Kidney epithelial cell (primary cell): ENCODE measurements at regions not wholly inside any gene's neighbourhood (a gene's known extent, or its start where the extent isn't known, plus 50 kb on each side); places are given as distances from the start of the nearest gene placed in this dataset.
"Not testable (repeated sequence)": the region's sequence is repeated elsewhere in the genome, so short reads cannot be mapped to it uniquely, and the experiment has no call there.

Experiments used
- DNase-seq: peaks from one replicate; pipeline ENCODE4 v3.0.0-alpha.2; 2010; ENCODE audit warnings: low read depth
- H3K27me3 ChIP-seq: 2 replicates; pipeline ENCODE4 v1.6.0; 2011; ENCODE audit warnings: low read length; ENCODE audit not compliant: control insufficient read depth, insufficient read depth
- H3K36me3 ChIP-seq: 2 replicates; pipeline ENCODE4 v1.5.1; 2011; ENCODE audit warnings: low read length; ENCODE audit not compliant: control insufficient read depth, insufficient read depth
- H3K4me3 ChIP-seq: 2 replicates; pipeline ENCODE4 v1.5.1; 2011; ENCODE audit warnings: low read depth, mild to moderate bottlenecking, control low read depth, low read length
- TF ChIP-seq, protein P1 (sequence below): IDR thresholded peaks from 2 replicates; pipeline ENCODE4 v1.5.1; 2011; ENCODE audit warnings: mild to moderate bottlenecking, moderate library complexity, low read length, control low read depth, inconsistent platforms; ENCODE audit not compliant: insufficient read depth, poor library complexity, severe bottlenecking

DNA sequence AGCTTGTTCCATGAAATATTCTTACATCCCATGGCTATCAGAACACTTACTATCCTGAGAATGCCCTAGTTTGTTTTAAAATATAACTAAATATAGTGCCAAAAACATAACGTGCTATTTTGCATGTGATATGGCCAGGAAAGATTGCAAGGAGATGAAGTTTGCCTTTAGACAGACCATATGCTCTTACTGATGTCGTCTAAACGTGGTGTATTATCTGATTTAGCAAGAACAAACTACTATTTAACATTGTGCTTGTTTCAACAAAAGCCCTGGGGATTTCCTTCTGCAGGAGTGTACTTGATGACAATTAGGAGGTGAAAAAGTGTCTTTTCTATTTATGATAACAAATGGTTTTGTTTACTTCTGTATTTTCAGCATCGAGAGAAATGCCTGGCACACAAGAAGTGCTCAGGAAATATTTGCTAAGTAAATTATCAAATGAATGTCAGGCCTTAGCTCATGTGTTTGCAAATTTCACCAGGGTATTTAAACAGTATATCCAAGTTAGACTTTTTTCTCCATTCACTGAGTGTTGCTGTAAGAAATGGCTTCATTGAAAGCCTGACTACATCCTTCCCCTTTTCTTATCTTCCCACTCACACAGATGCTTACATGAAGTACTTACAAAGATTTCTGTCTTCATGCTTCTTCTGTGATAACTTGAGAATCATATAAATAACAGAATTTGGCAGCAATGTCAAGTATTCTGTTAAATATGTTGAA is 1033.6 kb downstream of the CDH8 start:
- Histone ChIP-seq H3K27me3 (no peaks in the 10 kb centered on the region), H3K4me3 (no peak overlapping the region), H3K36me3 (no peaks in the 10 kb centered on the region)
- no peak for DNase-seq
- TF ChIP-seq, protein P1, sequence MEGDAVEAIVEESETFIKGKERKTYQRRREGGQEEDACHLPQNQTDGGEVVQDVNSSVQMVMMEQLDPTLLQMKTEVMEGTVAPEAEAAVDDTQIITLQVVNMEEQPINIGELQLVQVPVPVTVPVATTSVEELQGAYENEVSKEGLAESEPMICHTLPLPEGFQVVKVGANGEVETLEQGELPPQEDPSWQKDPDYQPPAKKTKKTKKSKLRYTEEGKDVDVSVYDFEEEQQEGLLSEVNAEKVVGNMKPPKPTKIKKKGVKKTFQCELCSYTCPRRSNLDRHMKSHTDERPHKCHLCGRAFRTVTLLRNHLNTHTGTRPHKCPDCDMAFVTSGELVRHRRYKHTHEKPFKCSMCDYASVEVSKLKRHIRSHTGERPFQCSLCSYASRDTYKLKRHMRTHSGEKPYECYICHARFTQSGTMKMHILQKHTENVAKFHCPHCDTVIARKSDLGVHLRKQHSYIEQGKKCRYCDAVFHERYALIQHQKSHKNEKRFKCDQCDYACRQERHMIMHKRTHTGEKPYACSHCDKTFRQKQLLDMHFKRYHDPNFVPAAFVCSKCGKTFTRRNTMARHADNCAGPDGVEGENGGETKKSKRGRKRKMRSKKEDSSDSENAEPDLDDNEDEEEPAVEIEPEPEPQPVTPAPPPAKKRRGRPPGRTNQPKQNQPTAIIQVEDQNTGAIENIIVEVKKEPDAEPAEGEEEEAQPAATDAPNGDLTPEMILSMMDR, result no peak

DNA sequence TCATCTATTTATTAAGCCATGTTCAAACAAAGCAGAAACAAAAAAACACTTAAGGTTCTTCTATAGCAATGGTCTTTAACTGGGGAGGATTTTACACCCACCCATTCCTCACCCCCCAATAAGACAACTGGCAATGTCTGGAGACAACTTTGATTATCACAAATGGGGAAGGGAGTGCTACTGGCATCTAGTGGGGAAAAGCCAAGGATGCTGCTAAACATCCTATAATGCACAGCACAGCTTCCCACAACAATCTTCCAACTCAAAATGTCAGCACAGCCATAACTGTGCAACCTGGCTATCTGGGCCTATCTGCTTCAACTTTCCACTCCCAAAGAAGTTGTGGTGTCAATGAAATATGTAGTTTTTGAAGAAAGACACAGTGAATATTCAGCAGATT is 1044.4 kb downstream of the CDH8 start:
- no peak for DNase-seq
- Histone ChIP-seq H3K27me3 (no peaks in the 10 kb centered on the region), H3K36me3 (no peaks in the 10 kb centered on the region), H3K4me3 (no peak overlapping the region)
- TF ChIP-seq, protein P1, result no peak

DNA sequence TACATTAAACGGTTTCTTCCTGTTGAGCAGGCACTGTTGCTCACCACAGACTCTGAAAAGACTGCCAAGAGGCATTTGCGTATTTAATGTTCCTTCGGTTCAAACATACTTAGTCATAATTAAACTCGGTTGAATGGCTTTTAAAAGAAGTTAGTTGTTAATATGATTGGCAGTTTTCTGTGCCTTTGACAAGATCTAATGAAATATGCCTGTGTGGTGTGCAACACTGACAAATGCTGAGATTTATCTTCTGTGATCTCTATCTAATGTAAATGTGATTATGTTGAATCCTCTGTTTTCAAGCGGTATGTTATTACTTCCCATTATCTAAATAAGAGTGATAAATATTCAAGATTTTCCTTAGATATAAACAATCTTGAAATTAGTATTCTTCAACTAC is 1046.6 kb downstream of the CDH8 start:
- Histone ChIP-seq H3K36me3 (no peaks in the 10 kb centered on the region), H3K4me3 (no peak overlapping the region), H3K27me3 (no peaks in the 10 kb centered on the region)
- TF ChIP-seq, protein P1, result no peak
- no peak for DNase-seq

GRCh38 chr16:60979119-60979518 is 1057.1 kb downstream of the CDH8 start:
- DNase-seq, result no peak
- Histone ChIP-seq H3K27me3 (no peaks in the 10 kb centered on the region), H3K36me3 (no peaks in the 10 kb centered on the region), H3K4me3 (no peak overlapping the region)
- TF ChIP-seq, protein P1, result no peak

DNA sequence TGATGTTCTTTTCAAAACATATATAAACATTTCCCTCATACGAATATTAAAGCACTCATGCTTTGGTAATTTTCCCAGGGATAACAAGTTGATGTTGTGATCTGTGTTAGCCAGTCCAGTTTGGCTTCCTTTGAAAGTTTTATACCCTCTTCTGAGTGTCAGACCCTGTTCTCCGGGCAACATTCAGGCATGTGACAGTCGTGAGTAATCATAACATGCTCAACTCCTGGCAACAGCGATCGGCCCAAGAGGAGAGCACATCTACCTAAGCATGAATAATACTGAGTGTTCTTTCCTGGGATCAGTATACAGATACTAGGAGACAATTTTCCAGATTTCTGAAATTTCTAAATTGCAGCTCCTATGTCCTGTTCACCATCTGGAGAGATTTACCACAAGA is 1086.4 kb downstream of the CDH8 start:
- no peak for DNase-seq
- Histone ChIP-seq H3K4me3 (no peak overlapping the region), H3K36me3 (no peaks in the 10 kb centered on the region), H3K27me3 (no peaks in the 10 kb centered on the region)
- TF ChIP-seq, protein P1, result no peak

GRCh38 chr16:60945225-60945624 is 1091.0 kb downstream of the CDH8 start:
- Histone ChIP-seq H3K4me3 (no peak overlapping the region), H3K36me3 (no peaks in the 10 kb centered on the region), H3K27me3 (no peaks in the 10 kb centered on the region)
- no peak for DNase-seq
- TF ChIP-seq, protein P1, result no peak

DNA sequence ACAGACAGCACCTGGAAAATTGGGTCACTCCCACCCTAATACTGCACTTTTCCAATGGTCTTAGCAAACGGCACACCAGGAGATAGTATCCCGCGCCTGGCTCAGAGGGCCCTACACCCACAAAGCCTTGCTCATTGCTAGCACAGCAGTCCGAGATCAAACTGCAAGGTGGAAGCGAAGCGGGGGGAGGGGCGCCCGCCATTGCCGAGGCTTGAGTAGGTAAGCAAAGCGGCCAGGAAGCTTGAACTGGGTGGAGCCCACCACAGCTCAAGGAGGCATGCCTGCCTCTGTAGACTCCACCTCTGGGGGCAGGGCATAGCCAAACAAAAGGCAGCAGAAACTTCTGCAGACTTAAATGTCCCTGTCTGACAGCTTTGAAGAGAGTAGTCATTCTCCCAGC is 1100.0 kb downstream of the CDH8 start:
- DNase-seq, H3K4me3 ChIP-seq, H3K36me3 ChIP-seq, H3K27me3 ChIP-seq: not testable (repeated sequence)
